Inferior parietal cortex (tissue), 1 donor: ENCODE measurements at regions not wholly inside any gene's neighbourhood (a gene's known extent, or its start where the extent isn't known, plus 50 kb on each side); places are given as distances from the start of the nearest gene placed in this dataset.
"Not testable (repeated sequence)": the region's sequence is repeated elsewhere in the genome, so short reads cannot be mapped to it uniquely, and the experiment has no call there.

Source experiments
- DNase-seq: peaks from one replicate; pipeline ENCODE4 v3.0.0-alpha.2; 2016; ENCODE audit errors: extremely low spot score

GRCh38 chr16:16618963-16619465 is 240.1 kb downstream of the NPIPA7 start:
- not testable (repeated sequence) for DNase-seq

GRCh38 chr16:16624367-16624766 is 245.4 kb downstream of the NPIPA7 start:
- not testable (repeated sequence) for DNase-seq

- not testable (repeated sequence) for DNase-seq
Measured at GRCh38 chr16:16625140-16625539, 246.2 kb downstream of the NPIPA7 start.

GRCh38 chr16:16627865-16628264 is 248.9 kb downstream of the NPIPA7 start:
- DNase-seq = not testable (repeated sequence)

GRCh38 chr16:16638231-16638630 is 259.3 kb downstream of the NPIPA7 start:
- DNase-seq = not testable (repeated sequence)

- not testable (repeated sequence) for DNase-seq
Measured at GRCh38 chr16:16638714-16639113, 259.8 kb downstream of the NPIPA7 start.

- DNase-seq = not testable (repeated sequence)
Measured at GRCh38 chr16:16643828-16644227, 264.9 kb downstream of the NPIPA7 start.

GRCh38 chr16:16648002-16648401 is 269.1 kb downstream of the NPIPA7 start:
- not testable (repeated sequence) for DNase-seq

GRCh38 chr16:16672180-16672812 is 293.4 kb downstream of the NPIPA7 start:
- not testable (repeated sequence) for DNase-seq

GRCh38 chr16:16674820-16675219 is 295.9 kb downstream of the NPIPA7 start:
- DNase-seq = not testable (repeated sequence)

- not testable (repeated sequence) for DNase-seq
Measured at GRCh38 chr16:16721849-16722248, 342.9 kb downstream of the NPIPA7 start.

GRCh38 chr16:16722666-16723065 is 343.7 kb downstream of the NPIPA7 start:
- DNase-seq = not testable (repeated sequence)

- DNase-seq = not testable (repeated sequence)
Measured at GRCh38 chr16:16723819-16724519, 345.0 kb downstream of the NPIPA7 start.

GRCh38 chr16:16727048-16727447 is 348.1 kb downstream of the NPIPA7 start:
- not testable (repeated sequence) for DNase-seq

GRCh38 chr16:16742573-16742972 is 363.6 kb downstream of the NPIPA7 start:
- DNase-seq = not testable (repeated sequence)

GRCh38 chr16:16754992-16755667 is 376.2 kb downstream of the NPIPA7 start:
- DNase-seq = not testable (repeated sequence)

- DNase-seq = no peak
Measured at GRCh38 chr16:16763449-16763848, 384.5 kb downstream of the NPIPA7 start.

- DNase-seq = not testable (repeated sequence)
Measured at GRCh38 chr16:16770717-16771116, 391.8 kb downstream of the NPIPA7 start.

- DNase-seq = no peak
Measured at GRCh38 chr16:16774389-16774788, 395.4 kb downstream of the NPIPA7 start.

- DNase-seq = no peak
Measured at GRCh38 chr16:16778332-16778731, 399.4 kb downstream of the NPIPA7 start.

- DNase-seq = no peak
Measured at GRCh38 chr16:16780588-16780987, 401.6 kb downstream of the NPIPA7 start.

GRCh38 chr16:16782153-16782552 is 403.2 kb downstream of the NPIPA7 start:
- DNase-seq = no peak
